GM19397 (cell line): ENCODE measurements at regions not wholly inside any gene's neighbourhood (a gene's known extent, or its start where the extent isn't known, plus 50 kb on each side); places are given as distances from the start of the nearest gene placed in this dataset.

Experiments used
- ATAC-seq: cut with Tn5 transposase; IDR thresholded peaks from one replicate; pipeline ENCODE4 v1.9.1; 2021; ENCODE audit warnings: mild to moderate bottlenecking, moderate library complexity; ENCODE audit not compliant: unreplicated experiment

DNA sequence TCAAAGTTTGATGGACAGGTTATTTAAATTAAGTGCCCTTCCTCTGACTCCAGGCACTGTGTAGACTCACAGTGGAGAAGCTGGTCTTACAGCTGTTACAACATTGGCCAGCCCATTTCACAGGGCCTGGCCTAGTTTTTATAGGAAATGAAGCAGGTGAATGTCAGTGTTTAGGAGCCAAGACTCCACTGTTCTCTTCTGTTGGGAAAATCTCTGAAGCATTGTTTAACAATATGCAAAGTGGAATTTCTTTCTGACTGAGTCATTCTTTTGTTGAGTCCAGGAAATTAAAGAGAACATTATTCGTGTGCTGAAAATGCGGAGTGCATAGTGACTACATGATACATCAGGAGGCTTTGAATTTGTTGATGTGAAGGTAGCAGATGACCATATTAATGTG, 64.7 kb downstream of the ARRDC4 start:
- ATAC-seq = no peak

DNA sequence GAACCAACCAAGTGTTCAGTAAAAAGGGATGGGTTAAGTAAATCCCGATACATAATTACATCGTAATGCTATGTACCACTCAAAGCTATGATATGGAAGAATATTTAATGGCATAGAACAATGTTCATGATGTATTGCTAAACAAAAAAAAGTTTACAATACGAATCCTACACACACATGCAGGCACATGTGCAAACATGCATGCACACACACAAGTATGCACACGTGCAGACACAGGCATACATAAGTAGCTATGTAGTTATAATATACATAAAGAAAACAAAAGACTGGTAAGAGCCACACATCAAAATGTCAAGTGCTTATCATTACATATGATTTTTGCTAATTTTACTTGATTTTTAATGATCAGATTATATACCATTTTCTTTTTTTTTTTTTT, 74.2 kb downstream of the ARRDC4 start:
- no peak for ATAC-seq

DNA sequence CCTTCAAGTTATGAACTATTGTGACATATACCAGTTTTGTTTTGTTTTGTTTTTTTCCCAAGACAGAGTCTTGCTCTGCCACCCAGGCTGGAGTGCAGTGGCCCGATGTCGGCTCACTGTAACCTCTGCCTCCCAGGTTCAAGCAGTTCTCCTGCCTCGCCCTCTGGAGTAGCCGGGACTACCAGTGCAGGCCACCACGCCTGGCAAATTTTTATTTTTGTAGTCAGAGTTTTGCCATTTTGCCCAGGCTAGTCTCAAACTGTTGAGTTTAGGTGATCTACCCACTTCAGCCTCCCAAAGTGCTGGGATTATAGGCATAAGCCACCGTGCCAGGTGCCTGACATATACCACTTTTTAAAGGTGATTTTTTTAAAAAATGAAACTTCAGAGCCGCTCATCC, 74.6 kb downstream of the ARRDC4 start:
- ATAC-seq = no peak

DNA sequence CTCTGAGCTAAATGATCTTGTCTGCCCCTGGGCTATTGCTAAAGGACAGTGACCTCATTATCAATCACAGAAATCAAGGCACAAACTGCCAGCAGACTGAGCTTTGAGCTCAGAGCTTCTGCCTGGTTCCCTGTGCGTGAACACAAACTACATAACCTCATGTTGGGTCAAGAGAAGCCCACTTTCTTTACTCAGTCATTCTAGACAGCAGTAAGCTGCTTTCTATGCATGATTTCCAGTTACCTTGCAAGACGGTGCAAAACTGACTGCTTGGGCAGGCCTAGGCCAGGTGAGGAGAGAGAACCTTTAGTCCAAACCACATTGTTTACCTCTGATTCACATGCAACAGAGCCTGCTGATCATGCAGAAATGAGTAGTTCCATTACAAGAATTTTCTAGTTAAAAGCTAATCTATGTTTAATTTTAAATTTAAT, 75.1 kb downstream of the ARRDC4 start:
- ATAC-seq = no peak

DNA sequence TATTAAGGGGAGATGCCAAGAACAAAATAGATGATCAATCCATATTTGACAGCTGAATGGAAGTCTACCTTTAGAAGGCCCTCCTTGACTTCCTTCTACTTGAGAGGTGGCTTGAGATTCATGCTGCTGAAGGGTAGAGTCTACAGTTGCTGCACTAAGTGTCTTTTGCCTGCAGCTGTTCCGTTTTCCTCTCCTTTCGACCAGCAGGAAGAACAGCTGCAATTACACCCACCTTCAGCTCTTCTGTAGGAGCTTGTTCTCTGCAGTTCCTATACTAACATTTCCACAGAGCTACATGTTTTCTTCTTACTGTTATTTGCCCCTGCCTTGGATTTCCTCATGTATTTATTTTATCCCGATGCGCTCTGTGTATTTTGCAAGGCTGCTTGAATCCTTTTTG, 79.1 kb downstream of the ARRDC4 start:
- no peak for ATAC-seq

DNA sequence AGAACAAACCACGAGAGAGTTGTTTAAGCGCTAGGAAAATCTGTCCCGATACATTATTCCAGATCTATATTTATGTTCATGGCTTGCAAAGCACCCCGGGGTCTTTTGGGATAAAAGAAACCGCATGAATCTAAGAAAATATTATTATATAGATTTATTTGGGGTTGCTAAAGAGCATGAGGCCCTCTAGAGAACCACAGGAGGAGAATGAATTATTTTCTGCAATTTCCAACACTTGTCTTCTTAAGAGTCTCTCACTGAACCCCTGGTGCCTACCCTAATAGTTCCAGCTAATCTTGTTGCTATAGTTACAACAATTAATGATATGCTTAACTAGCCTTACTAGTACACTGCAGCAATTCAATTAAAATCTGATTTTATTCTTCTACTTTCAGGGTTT, 79.6 kb downstream of the ARRDC4 start:
- ATAC-seq = no peak

DNA sequence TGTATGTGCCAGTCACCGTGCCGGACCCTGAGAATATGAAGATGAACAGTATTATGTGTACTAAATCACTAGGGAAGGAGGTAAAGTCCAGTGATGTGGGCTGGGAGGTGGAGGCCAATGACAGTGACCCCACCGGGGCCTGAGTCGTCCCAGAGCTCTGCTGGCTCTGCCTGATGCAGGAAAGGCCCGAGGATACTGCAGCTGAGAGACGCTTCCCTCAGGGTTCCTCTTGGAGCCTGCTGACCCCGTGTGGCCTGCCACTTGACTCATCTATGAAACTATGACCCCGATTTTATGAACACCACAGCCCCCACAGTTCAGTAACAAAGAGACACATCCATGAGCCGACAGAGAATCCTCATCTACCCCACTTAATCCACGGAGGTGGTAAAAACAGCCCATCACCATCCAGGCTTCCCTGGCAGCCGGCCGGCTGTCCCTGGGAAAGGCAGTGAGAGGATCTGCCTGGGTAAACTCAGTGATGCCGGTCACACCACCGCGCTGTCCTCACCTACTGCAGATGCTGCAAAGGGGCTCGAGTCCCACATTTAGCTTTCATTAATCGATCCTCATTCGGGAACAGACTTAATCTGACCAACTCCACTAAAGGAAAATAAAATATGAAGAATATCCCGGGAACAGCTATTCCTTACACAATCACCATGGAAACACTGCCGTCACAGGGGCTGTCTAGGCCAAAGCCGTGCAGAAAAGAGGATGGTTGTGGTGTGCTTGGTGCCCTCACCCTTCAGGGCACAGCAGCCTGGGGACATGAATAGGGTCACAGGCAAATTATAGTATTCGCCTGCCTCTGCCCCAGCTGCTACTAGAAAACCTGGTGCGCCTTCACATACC, 82.9 kb downstream of the ARRDC4 start:
- ATAC-seq = no peak

DNA sequence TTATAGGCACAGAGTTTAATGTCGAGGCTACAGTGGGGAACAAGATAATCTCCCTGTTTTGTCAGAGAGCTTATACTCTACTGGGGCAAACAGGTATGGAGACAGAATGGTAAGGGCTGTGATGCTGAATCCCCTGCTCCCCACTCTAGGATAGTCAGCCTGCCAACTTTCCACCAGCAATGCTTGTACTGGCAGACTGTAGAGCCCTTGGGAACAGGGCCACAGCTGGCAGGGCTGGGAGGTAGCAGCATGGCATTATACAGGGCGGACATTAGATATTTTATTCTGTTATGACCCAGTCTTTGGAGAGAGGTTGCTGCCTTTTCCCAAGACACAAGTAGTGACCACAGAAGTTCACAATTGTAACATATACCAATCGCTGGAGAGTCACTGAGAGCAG, 91.2 kb downstream of the ARRDC4 start:
- ATAC-seq = no peak

DNA sequence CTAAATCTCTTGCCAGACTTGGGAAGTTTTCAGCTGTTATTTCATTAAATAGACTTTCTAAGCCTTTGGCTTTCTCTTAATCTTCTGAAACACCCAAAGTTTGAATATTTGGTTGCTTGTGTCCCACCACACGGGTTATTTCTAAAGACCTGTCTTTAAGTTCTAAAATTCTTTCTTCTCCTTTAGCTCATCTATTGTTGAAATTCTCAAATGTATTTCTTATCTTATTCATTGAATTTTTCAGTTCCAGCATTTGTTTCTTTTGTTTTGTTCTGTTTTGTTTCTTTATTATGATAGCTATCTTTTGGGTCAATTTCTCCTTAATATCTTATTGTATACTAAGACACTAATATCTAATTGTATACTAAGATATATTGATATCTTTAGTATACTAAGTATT, 97.0 kb downstream of the ARRDC4 start:
- ATAC-seq = no peak

DNA sequence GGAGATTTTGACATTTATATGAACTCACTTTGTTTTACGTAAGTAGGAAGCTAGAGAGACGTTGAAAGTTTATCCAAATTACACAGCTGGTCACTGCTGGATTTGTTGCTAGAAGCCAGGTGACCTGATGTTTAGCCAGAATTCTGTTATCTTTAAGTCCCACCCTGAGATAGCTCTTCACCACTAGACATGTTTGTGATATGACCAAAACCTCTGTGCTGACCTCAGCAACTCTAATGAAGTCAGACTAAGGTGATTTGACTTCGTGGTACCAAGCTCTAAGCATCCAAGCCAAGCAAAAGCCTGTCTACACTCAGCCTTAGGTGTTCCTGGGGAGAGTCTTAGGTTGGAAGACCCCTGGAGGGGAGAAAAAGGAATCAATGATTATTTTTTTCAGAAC, 102.4 kb downstream of the ARRDC4 start:
- no peak for ATAC-seq

DNA sequence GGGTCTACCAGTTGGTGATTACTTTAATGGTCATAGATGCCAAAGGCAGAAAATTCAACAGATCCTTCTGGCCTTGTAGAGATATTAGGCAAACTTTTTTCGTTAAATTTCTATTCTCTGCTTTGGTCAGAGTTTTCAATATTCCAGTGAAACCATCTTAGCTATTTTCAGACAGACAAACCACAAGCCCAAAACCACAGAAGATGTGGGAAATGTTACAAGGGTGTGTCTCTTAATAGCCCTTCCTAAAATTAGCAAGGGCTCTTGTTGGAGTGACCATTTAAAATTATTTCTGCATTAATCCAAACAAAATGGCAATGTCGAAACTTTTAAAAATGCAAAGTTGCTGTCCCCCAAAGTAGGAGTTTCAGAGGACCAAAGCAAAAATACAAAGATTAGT, 102.8 kb downstream of the ARRDC4 start:
- ATAC-seq = no peak

DNA sequence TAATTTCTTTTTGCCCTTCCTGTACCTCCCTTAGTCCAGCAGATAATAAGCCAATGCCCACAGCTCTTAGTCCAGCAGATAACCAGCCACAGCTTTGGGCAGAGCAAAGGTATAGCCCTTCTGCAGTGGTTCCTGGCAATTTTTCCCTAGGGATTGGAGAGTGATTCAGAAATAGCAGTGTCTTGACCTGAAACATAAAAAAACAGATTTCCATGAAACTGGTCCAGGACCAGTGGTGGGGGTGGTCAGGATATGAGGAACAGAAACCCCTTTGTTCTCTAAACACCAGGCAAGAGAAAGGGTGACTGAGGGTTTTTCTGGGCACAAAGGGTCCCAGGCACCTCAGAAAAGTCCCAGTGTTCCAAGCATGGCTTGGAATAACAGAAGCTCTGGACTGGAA, 103.4 kb downstream of the ARRDC4 start:
- no peak for ATAC-seq

DNA sequence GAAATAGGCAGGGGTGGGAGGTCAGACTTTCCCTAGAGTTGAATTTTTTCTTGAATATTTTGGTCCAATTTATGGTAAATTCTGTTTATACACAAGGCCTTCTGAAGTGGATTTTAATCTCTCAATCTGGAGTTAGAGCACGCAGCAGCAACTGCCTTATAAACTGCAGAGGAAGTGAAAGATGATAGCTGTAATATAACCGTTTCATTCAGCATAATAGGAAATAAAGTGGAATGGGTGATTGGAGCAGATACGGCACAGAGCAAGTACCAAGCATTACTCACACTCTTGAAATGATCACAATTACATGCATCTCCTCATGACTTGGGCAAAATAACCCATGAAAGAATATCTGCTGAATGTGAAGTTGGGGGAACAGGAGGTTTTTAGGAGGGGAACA, 106.8 kb downstream of the ARRDC4 start:
- ATAC-seq = no peak

DNA sequence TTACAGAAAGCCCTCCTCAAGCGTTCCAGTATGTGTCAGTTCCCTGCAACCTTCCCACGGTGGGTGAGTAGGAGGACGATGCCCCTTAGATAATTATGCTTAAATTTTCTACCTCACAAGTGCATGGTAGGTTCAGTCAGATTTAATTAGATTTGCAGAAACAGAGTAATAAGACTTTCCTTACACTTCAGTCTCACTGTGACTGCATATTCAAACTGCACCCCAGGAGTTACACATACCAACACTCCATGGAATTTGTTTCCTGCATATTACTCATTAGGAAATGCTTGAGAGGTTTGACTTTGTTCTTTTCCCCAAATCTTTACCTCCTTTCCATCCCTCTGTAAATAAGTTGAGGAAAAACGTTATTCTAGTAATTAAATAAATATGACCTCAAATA, 108.8 kb downstream of the ARRDC4 start:
- no peak for ATAC-seq

DNA sequence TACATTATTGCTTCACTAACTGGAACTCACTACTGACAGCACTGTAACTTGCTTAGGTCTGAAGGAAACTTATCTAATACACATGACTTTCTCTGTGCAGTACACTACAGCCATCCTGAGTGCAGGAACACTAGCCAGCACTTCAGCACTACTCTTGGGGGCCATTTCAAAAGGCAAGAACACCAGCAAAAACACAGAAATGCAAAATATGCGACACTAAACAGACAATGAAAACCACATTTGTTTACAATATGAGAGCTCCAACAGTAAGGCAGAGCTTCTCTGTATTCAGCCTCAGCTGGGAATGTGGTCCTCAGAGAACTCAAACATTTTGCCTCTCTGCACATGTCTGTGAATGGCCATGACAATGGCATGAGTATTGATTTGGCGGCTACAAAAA, 109.6 kb downstream of the ARRDC4 start:
- ATAC-seq = no peak

DNA sequence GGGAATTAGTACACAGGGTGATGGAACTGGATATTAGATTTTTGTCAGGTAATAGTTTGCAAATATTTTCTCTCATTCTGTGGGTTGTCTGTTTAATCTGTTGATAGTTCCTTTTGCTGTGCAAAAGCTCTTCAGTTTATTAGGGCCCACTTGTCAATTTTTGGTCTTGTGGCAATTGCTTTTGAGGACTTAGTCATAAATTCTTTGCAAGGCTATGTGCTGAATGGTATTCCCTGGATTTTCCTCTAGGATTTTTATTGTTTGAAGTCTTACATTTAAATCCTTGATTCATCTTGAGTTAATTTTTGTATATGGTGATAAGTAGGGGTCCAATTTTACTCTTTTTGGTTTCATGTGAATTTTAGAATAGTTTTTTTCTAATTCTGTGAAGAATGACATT, 111.3 kb downstream of the ARRDC4 start:
- no peak for ATAC-seq

DNA sequence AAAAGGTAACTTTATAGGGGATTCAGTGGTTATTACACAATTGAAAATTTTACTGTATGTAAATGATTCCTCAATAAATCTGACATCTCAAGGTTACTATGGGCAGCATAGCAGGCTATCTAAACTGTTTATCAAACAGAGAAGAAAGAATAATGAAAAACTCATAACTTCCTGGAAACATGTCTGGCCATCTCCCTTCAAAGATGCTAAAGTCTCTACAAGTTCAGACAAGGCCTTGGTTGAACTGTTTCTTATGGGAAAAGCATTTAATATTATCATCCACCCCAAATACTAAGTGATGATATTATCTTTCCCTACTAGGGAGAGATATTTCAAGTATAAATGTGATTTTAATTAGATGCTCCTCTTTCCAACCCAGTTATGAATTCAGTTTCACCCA, 114.9 kb downstream of the ARRDC4 start:
- ATAC-seq = no peak

DNA sequence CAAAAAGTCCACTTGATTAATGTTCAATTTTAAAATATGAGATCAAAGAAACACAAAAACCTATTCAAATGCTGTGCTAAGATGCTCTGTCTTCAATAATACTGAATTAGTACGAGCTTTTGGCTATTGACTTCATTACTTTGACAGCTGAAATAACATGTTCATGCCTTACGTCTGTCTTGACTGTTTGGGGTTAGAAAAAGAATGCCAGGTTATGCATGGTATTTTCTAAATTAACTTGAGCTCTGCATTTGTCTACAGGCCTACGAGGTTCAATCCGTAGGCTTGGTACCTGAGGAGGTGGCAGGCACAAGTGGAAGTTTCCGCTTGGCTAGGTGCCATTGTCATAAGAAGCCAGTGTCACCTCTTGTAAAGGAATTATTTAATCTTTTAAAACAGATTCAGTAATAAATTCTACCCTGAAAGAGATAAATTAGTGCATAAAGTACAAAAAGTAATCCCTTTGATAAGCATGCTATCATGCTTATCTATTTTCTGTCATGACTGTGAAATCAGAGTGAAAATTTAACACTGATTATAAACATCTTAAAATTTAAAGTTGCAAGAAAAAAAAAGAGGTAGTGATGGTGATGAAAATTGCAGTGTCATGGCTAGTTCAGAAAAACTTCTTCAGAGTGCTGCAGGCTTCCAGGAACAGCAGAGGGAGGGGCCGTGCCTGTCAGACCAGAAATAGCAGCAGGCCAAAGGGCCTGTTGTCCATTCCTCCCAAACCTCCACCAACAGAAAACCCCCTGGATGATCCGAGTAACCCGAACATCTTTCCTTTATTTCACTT, 115.7 kb downstream of the ARRDC4 start:
- ATAC-seq = no peak

DNA sequence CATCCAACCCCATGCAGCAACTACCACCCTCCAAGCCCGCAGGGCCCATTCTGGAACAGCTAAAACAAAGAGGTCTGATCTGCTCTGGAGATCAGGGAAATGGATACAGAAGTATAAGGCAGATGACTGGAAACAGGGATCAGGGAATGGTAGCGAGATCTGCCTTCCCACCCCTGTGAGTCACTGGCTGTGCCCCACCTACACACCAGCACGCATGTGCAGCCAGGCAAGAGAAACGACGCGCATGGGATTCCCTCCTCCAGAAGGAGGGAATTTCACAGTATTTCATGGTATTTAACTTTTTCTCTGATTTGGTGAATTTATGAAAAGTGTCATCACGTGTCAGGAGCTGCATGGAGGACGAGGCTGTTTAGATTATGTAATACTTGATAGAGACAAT, 116.7 kb downstream of the ARRDC4 start:
- no peak for ATAC-seq

DNA sequence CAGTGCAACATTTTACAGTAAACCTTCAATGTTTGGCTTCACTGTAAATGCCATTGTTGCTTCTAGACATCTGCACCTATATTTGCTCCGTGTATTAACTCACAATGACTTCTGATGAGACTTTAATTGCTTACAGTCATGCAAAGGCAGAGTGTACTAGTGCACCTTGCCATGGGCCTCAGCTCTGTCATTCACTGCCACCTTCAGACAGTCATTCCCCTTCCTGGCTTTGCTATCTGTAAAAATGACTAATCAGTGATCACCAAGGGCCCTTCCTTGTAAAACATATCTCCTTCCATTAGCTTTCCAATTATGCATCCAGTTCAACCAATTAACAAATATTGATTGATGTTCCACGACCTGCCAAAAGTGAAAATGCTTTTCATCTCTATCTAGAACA, 120.3 kb downstream of the ARRDC4 start:
- no peak for ATAC-seq

DNA sequence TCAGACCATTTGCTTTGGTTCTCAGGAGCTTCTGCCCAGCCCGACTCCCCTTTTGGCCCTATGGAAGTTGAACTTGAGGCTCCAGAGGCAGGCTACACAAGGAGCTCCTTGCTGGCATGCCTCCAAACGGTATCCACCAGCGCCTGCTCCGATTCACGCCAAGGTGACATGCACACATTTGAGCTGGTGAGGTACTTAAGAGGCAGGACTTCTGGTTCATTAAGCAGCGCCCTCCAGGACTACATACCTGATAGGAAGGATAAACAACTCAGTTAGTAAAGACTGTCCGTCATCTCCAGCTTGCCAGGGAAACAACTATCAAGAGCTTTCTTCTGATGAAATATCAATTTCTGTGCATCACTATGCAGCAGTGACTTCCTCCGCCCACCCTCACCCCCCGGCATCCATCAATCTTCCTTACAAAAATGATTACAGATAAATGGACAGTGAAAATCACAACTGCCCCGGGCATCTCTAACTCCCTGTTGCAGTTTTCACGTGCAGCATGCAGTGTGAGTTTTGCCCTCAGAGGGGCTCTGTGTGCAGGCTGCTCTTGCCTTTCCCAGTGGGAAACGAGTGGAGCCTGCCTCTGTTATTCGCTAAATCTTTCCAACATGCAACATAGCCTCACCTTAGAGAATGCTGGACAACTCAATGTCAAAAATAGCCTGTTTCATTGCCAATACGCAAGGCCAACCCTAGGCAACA, 122.9 kb downstream of the ARRDC4 start:
- ATAC-seq = no peak
